ENCODE measurements at regions not wholly inside any gene's neighbourhood (a gene's known extent, or its start where the extent isn't known, plus 50 kb on each side); places are given as distances from the start of the nearest gene placed in this dataset.

- Histone ChIP-seq H3K27ac (no peak overlapping the region), H3K9me3 (peaks cover 0 to 3% (median 0%) of the 10 kb centered on the region in 4 donors), H3K4me3 (no peak overlapping the region), H3K4me1 (no peaks in the 10 kb centered on the region), H3K27me3 (no peaks in the 10 kb centered on the region), H3K36me3 (no peaks in the 10 kb centered on the region)
- 86 to 93% methylated on average over 2 of the region's 2 CpGs for WGBS, 2 donors
- TF ChIP-seq CTCF (IDR thresholded peaks at IDR 0.05) = no peak
- TF ChIP-seq POLR2A (IDR thresholded peaks at IDR 0.05) = no peak
- TF ChIP-seq POLR2AphosphoS5 (IDR thresholded peaks at IDR 0.05) = no peak
- TF ChIP-seq EP300 (IDR thresholded peaks at IDR 0.05) = no peak
- intact Hi-C loops (cut with DNase I) = loop anchor here (5.0 kb wide), 1 partner anchor 1725 kb away; no protein-coding TSS in a partner anchor
- no peak for DNase-seq
These were observed 647.7 kb upstream of the FSHR start for GRCh38 chr2:49801898-49802450.

GRCh38 chr2:49798570-49798969 is 644.3 kb upstream of the FSHR start:
- no peak for DNase-seq
- Histone ChIP-seq H3K4me3 (no peak overlapping the region), H3K9me3 (peaks cover 0 to 3% (median 0%) of the 10 kb centered on the region in 4 donors), H3K27me3 (no peaks in the 10 kb centered on the region), H3K4me1 (no peaks in the 10 kb centered on the region), H3K36me3 (no peaks in the 10 kb centered on the region), H3K27ac (no peak overlapping the region)
- intact Hi-C loops (cut with DNase I) = no loop called here
- TF ChIP-seq POLR2AphosphoS5 (IDR thresholded peaks at IDR 0.05) (no peak), POLR2A (IDR thresholded peaks at IDR 0.05) (no peak), EP300 (IDR thresholded peaks at IDR 0.05) (no peak), CTCF (IDR thresholded peaks at IDR 0.05) (no peak)

- TF ChIP-seq POLR2A (IDR thresholded peaks at IDR 0.05) = no peak
- TF ChIP-seq CTCF (IDR thresholded peaks at IDR 0.05) = no peak
- TF ChIP-seq EP300 (IDR thresholded peaks at IDR 0.05) = no peak
- no peak for TF ChIP-seq POLR2AphosphoS5 (IDR thresholded peaks at IDR 0.05)
- 86 to 87% methylated on average over 3 of the region's 3 CpGs for WGBS, 2 donors
These were observed 642.0 kb upstream of the FSHR start for GRCh38 chr2:49796266-49796665.

GRCh38 chr2:49794396-49794795 is 640.1 kb upstream of the FSHR start:
- WGBS, 2 donors = 88% methylated on average over 2 of the region's 2 CpGs
- no peak for DNase-seq
- Histone ChIP-seq H3K9me3 (no peaks in the 10 kb centered on the region), H3K27me3 (no peaks in the 10 kb centered on the region), H3K4me3 (no peak overlapping the region), H3K36me3 (no peaks in the 10 kb centered on the region), H3K27ac (no peak overlapping the region), H3K4me1 (no peaks in the 10 kb centered on the region)
- no peak for TF ChIP-seq POLR2AphosphoS5 (IDR thresholded peaks at IDR 0.05)
- no peak for TF ChIP-seq CTCF (IDR thresholded peaks at IDR 0.05)
- TF ChIP-seq EP300 (IDR thresholded peaks at IDR 0.05) = no peak
- no peak for TF ChIP-seq POLR2A (IDR thresholded peaks at IDR 0.05)
- intact Hi-C loops (cut with DNase I) = no loop called here

More at GRCh38 chr2:49796266-49796665, 642.0 kb upstream of the FSHR start:
- no peaks in the 10 kb centered on the region for H3K27me3 ChIP-seq
- no peaks in the 10 kb centered on the region for H3K36me3 ChIP-seq
- H3K4me3 ChIP-seq = no peak overlapping the region
- no peaks in the 10 kb centered on the region for H3K4me1 ChIP-seq
- no peak overlapping the region for H3K27ac ChIP-seq
- peaks cover 0 to 3% (median 0%) of the 10 kb centered on the region in 4 donors for H3K9me3 ChIP-seq
- intact Hi-C loops (cut with DNase I) = no loop called here
- no peak for DNase-seq

GRCh38 chr2:49788300-49788699 is 634.0 kb upstream of the FSHR start:
- intact Hi-C loops (cut with DNase I) = no loop called here
- Histone ChIP-seq H3K9me3 (no peaks in the 10 kb centered on the region), H3K36me3 (no peaks in the 10 kb centered on the region), H3K4me1 (no peaks in the 10 kb centered on the region), H3K27me3 (no peaks in the 10 kb centered on the region), H3K27ac (no peak overlapping the region), H3K4me3 (no peak overlapping the region)
- TF ChIP-seq EP300 (IDR thresholded peaks at IDR 0.05) (no peak), POLR2A (IDR thresholded peaks at IDR 0.05) (no peak), CTCF (IDR thresholded peaks at IDR 0.05) (no peak), POLR2AphosphoS5 (IDR thresholded peaks at IDR 0.05) (no peak)
- no peak for DNase-seq
